ENCODE measurements at regions not wholly inside any gene's neighbourhood (a gene's known extent, or its start where the extent isn't known, plus 50 kb on each side); places are given as distances from the start of the nearest gene placed in this dataset.

- DNase-seq (ENCODE audit: low spot score): no peak
These were observed 318.6 kb upstream of the ADGRL4 start for GRCh38 chr1:79325126-79325525.

- peak; percentile 87 for DNase-seq (ENCODE audit: low spot score)
These were observed 316.9 kb upstream of the ADGRL4 start for GRCh38 chr1:79323239-79324025.

DNA sequence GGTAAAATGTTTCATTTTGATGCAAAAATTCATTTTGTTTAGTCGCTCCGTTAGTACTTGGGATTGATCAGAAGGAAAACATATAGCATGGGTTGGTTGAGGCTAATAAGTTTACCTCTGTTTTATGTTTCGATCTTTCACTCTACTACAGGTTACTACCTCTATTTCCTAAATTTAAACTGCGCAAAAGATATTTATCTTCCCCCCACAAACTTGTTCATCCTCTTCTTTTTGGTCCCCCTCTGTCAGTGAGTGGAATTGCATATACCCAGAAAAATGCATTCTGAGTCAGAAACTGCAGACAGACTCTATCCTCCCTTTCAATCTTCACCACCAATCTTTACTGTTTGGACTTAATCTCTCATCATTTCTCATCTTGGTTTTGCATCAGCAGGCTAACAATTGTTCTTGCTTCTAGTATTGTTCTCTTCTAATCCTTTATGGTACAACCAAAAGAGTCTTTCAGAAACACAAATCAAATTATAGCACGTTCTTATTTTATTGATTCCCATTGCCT lies 316.0 kb upstream of the ADGRL4 start:
- DNase-seq (ENCODE audit: low spot score): peak; percentile 40

DNA sequence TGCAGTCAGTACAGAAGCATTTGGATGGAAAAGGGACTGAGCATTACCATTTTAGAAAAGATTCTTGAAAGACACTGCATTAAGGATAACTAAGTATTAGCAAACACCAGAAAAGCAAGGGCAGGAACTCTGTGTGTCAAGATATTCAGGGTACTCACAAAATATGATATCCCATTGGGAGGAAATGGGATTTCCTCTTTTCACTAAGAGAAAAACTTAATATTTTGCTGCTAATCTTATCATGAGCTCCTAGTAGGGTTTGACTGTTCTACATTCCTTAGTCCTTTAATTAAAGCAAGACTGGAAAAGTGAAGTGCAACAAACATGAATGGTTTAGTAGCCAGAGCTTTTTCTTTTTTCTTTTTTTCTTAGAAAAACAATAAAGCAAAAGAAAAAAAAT lies 305.9 kb upstream of the ADGRL4 start:
- DNase-seq (ENCODE audit: low spot score): no peak

DNA sequence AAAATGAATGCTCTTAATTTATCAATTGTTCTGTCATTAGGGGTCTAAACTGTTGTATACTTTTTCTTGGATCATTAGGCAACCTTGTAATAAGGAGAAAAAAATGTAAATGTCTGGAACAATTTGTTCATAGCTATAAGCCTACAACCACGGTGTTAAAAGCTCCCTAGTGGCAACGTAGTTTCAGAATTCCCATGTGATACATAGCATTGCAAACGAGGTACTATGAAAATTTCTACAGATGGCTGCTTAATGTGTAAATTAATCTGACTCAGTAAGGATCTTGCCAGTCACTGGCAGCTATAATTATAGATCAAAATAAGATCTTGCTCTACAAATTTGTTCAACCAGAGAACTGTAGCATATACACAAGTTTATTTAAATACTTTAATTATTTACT lies 304.1 kb upstream of the ADGRL4 start:
- no peak for DNase-seq (ENCODE audit: low spot score)

GRCh38 chr1:79304131-79304530 lies 297.6 kb upstream of the ADGRL4 start:
- no peak for DNase-seq (ENCODE audit: low spot score)

- DNase-seq (ENCODE audit: low spot score): no peak
These were observed 296.5 kb upstream of the ADGRL4 start for GRCh38 chr1:79303040-79303439.

DNA sequence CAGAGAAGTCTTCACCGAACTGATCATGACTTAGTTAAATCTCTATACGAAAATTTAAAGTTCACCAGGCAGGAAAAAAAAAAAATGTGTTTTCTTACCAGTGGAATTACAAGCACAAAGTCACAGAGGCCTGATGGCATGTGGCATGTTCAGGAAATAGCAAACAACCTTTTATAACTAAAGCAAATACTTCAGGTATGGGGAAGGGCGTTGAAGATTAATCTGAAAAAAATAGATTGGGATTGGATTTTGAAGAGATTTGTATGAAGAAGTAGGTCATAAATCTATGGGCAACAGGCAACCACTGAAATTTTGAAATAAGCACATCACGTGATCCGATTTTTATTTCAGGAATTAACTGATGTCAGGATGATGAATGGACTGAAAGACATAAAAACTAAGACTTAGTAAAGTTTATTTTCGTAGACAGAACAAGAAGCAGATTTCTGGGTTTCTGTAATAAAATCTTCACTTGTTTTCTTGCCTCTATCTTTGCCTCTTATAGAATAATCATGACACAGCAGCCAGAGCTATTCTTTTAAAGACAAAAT lies 295.9 kb upstream of the ADGRL4 start:
- DNase-seq (ENCODE audit: low spot score): no peak

GRCh38 chr1:79295967-79296366 lies 289.4 kb upstream of the ADGRL4 start:
- no peak for DNase-seq (ENCODE audit: low spot score)

GRCh38 chr1:79293611-79294010 lies 287.1 kb upstream of the ADGRL4 start:
- DNase-seq (ENCODE audit: low spot score): peak; percentile 0

GRCh38 chr1:79290927-79291474 lies 284.5 kb upstream of the ADGRL4 start:
- DNase-seq (ENCODE audit: low spot score): no peak

DNA sequence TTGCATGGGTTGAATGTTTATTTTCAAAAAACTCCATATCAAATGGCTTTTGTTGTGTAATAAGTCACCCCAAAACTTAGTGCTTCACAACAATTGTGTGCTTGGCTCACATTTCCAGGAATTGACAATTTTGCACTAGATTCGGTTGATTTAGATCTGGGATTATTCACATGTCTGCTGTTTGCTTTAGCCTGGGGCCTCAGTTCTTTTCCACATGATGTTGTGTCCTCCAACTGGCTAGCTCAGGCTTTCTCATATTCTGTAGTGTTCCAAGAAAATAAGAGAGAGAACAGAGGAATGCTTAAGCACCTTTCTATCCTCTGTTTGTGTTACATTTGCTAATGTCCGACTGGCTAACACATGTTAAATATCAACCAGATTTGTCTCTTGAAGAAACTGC lies 281.5 kb upstream of the ADGRL4 start:
- no peak for DNase-seq (ENCODE audit: low spot score)

GRCh38 chr1:79285667-79286066 lies 279.1 kb upstream of the ADGRL4 start:
- no peak for DNase-seq (ENCODE audit: low spot score)

GRCh38 chr1:79283451-79283850 lies 276.9 kb upstream of the ADGRL4 start:
- DNase-seq (ENCODE audit: low spot score): no peak

- DNase-seq (ENCODE audit: low spot score): no peak
These were observed 274.9 kb upstream of the ADGRL4 start for GRCh38 chr1:79281442-79281841.

DNA sequence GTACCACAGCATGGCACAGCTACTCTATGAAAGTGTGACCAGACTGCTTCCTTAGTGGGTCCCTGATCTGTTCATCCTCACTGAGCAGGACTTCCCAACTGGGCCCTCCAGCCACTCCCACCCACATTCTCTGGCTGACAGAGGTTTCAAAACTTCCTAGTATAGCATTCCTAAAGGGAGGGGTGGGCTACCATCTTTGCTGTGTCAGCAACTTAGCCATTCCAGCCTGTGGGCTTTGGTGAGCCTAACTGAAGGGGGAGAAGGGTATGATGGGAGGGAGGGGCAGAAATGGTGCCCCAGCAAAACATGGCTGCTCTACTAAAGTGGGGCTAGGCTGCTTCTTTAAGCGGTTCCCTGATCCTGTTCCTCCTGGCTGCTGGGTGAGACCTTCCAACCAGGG lies 265.2 kb upstream of the ADGRL4 start:
- DNase-seq (ENCODE audit: low spot score): no peak

- no peak for DNase-seq (ENCODE audit: low spot score)
These were observed 258.7 kb upstream of the ADGRL4 start for GRCh38 chr1:79264975-79265818.

- no peak for DNase-seq (ENCODE audit: low spot score)
These were observed 257.8 kb upstream of the ADGRL4 start for GRCh38 chr1:79264285-79264684.

- DNase-seq (ENCODE audit: low spot score): no peak
These were observed 256.3 kb upstream of the ADGRL4 start for GRCh38 chr1:79262745-79263258.

GRCh38 chr1:79259390-79260336 lies 253.1 kb upstream of the ADGRL4 start:
- peak; percentile 10 for DNase-seq (ENCODE audit: low spot score)

DNA sequence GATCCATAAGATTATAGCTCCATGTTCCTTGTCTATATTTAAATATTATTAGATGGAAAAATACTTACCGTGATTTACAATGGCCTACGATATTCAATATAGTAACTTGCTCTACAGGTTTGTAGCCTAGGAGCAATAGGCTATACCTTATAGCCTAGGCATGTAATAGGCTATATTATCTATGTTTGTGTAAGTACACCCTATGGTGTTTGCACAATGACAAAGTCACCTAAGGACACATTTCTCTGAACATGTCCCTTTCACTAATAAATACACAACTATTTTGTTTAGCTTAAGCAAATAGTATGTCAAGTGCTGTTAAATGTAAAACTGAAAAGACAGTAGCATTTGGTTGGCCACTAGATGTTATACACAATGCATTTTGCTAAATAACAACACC lies 248.9 kb upstream of the ADGRL4 start:
- DNase-seq (ENCODE audit: low spot score): no peak
